Stomach (tissue), 4 donors: ENCODE measurements at regions not wholly inside any gene's neighbourhood (a gene's known extent, or its start where the extent isn't known, plus 50 kb on each side); places are given as distances from the start of the nearest gene placed in this dataset.

Experiments used
- CTCF ChIP-seq, 7 experiments: fragments of 450-650 bp in 4 of 7; fragments of 200-600 bp in 3 of 7; sonication (generic) in 3 of 7; IDR thresholded peaks; one replicate each; pipeline ENCODE4 v1.5.1; 2016 to 2019; ENCODE audit warnings: antibody characterized with exemption in 7 of 7, control low read depth in 2 of 7, mild to moderate bottlenecking in 1 of 7
- POLR2A ChIP-seq, 4 donors: fragments of 450-650 bp; IDR thresholded peaks; one replicate each; pipeline ENCODE4 v1.6.1; 2016; ENCODE audit warnings: antibody characterized with exemption in 4 of 4, control low read depth in 2 of 4, mild to moderate bottlenecking in 1 of 4, moderate library complexity in 1 of 4
- POLR2AphosphoS5 ChIP-seq, 3 donors: sonication (generic); formaldehyde crosslinking; IDR thresholded peaks; one replicate each; pipeline ENCODE4 v1.6.1; 2016; ENCODE audit warnings: antibody characterized with exemption in 3 of 3

- no peak for TF ChIP-seq CTCF (IDR thresholded peaks at IDR 0.05)
- TF ChIP-seq POLR2AphosphoS5 (IDR thresholded peaks at IDR 0.05): no peak
- TF ChIP-seq POLR2A (IDR thresholded peaks at IDR 0.05): no peak
Observed at GRCh38 chr5:62182802-62183201, 123.2 kb upstream of the KIF2A start.
